K562 (cell line): ENCODE measurements at regions not wholly inside any gene's neighbourhood (a gene's known extent, or its start where the extent isn't known, plus 50 kb on each side); places are given as distances from the start of the nearest gene placed in this dataset.

Experiments
- BHLHE40 ChIP-seq: IDR thresholded peaks from 2 replicates; pipeline ENCODE4 v1.6.1; 2011; ENCODE audit warnings: low read length, improper control_type of control experiment
- CTCF ChIP-seq, 3 experiments: IDR thresholded peaks in 2 of 3; conservative IDR thresholded peaks in 1 of 3; 2 replicates each; pipeline ENCODE4 v1.5.1; 2011 to 2012; ENCODE audit warnings: low read length in 3 of 3, mild to moderate bottlenecking in 3 of 3, control low read depth in 2 of 3, improper control_type of control experiment in 1 of 3, inconsistent platforms in 1 of 3, low read depth in 1 of 3, mixed read lengths in 1 of 3, moderate library complexity in 1 of 3; ENCODE audit not compliant: insufficient read depth in 2 of 3
- EP300 ChIP-seq: IDR thresholded peaks from 2 replicates; pipeline ENCODE4 v1.6.1; 2012; ENCODE audit warnings: low read length, improper control_type of control experiment
- PATZ1 ChIP-seq: fragments of 250-450 bp; sonication (Bioruptor Pico); IDR thresholded peaks from 2 replicates; pipeline ENCODE4 v1.5.0; 2020; ENCODE audit warnings: mild to moderate bottlenecking, borderline replicate concordance
- POLR2A ChIP-seq: fragments of 450-650 bp; conservative IDR thresholded peaks from 2 replicates; pipeline ENCODE4 v1.6.1; 2016
- RFX5 ChIP-seq: IDR thresholded peaks from 2 replicates; pipeline ENCODE4 v1.6.1; 2011; ENCODE audit warnings: low read depth, mild to moderate bottlenecking, improper control_type of control experiment, low read length
- SP1 ChIP-seq: sonication (generic); formaldehyde crosslinking; IDR thresholded peaks from 2 replicates; pipeline ENCODE4 v1.8.1; 2022; ENCODE audit warnings: mild to moderate bottlenecking, missing genetic modification reagents
- TAF1 ChIP-seq: IDR thresholded peaks from 2 replicates; pipeline ENCODE4 v1.6.1; 2011; ENCODE audit warnings: mild to moderate bottlenecking, low read length, moderate library complexity; ENCODE audit not compliant: insufficient read depth, control insufficient read depth, severe bottlenecking; ENCODE audit errors: extremely low read depth
- THAP7 ChIP-seq: fragments of 250-450 bp; sonication (Bioruptor Pico); IDR thresholded peaks from 2 replicates; pipeline ENCODE4 v1.5.0; 2021
- U2AF2 ChIP-seq: fragments of 200-400 bp; formaldehyde crosslinking; optimal IDR thresholded peaks from 2 replicates; pipeline ENCODE3; 2017; ENCODE audit warnings: low read depth, mild to moderate bottlenecking, low read length
- ZNF584 ChIP-seq: fragments of 200-800 bp; sonication (Bioruptor generic); IDR thresholded peaks from 2 replicates; pipeline ENCODE4 v1.6.1; 2016; ENCODE audit warnings: low read depth, mild to moderate bottlenecking, missing genetic modification characterization, missing compliant biosample characterization

GRCh38 chr12:105547786-105548185 is 217.3 kb downstream of the C12orf75 start:
- no peak for TF ChIP-seq CTCF (IDR thresholded peaks at IDR 0.05 in 2 of 3, conservative IDR thresholded peaks at IDR 0.05 in 1 of 3; ENCODE audit: insufficient read depth in 2 of 3, low read depth in 1 of 3, low read length in 3 of 3)
- no peak for TF ChIP-seq ZNF584
- TF ChIP-seq PATZ1 (CRISPR knock-in tag): no peak
- TF ChIP-seq BHLHE40: no peak
- no peak for TF ChIP-seq TAF1
- TF ChIP-seq POLR2A: no peak
- TF ChIP-seq U2AF2: no peak
- no peak for TF ChIP-seq RFX5
- no peak for TF ChIP-seq THAP7 (CRISPR knock-in tag)
- TF ChIP-seq EP300: no peak
- no peak for TF ChIP-seq SP1
